Urothelium cell line (cell line): ENCODE measurements at regions not wholly inside any gene's neighbourhood (a gene's known extent, or its start where the extent isn't known, plus 50 kb on each side); places are given as distances from the start of the nearest gene placed in this dataset.

ENCODE experiments used
- DNase-seq: peaks from one replicate; pipeline ENCODE4 v3.0.0; 2011; ENCODE audit warnings: low spot score, mixed read lengths
- FAIRE-seq: peaks from 2 replicates; lab custom pipeline; 2011; peaks lifted over from hg19 to GRCh38; lab: Jason Lieb, UNC

DNA sequence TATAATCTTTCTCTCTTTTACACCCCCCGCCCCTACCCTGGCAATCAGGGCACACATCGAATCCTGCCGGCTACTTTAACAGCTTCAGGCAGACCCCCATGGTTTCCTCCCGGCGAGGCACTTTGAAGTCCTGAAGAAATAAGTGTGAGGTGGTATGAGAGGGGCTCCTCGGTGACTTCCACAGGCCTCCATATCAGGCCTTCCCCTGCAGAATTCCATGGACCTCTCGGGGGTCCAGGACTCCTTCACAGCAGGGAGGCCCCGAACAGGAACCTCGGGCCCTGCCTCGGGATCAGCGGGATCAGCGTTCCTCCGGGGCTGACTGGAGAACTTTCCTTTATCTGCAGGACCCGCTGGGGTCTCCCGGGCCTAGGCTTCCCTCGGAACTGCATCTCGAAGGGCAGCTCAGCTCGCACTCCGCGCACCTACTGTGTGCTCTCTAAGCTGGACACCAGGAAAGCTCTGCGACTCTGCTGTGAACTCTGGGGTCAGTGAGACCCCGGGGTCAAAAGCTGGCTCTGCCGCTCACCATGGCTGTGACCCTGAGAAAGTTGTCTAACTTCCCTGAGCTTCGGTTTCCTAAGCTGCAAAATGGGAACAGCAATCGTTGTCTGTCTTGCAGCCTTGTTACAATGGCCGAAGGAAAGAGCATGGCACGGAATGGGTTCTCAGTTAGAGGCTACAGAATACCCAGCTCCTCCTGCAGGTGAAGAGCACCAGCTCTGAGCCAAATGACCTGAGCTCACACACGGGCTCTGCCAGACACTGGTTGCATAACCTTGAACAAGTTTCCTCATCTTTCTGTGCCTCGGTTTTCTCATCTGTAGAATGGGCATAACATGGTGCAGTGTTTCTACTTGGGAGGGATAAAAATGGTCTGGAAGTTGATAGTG, 97.4 kb upstream of the ID2 start:
- FAIRE-seq (no peak), DNase-seq (no peak)

GRCh38 chr2:8586457-8587051, 95.3 kb upstream of the ID2 start:
- DNase-seq: no peak
- FAIRE-seq: no peak

DNA sequence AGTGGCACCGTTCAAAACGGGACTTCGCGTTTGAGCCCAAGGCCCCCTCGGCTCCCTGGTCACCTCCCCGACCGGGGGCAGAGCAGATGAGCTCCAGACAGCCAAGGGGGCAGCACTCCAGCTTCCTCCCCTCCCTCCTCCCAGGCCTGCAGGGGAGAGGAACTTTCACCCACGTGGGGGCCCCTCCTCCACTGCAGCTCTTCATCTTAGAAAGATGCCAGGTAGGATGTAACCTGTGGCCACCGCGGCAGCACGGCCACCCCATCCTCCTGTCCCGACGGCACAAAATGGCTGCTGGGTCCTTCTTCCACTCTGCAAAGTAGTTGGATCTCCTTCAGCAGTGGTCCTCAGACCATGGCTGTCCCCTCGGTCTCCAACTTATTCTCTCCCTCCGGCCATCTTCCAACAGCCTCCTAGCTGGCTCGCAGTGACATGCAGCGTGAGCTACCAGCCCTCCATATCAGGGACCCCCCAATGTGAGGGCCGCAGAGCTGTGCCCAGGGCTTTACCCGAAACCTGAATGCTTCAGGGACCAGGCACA, 94.5 kb upstream of the ID2 start:
- no peak for DNase-seq
- FAIRE-seq: no peak

GRCh38 chr2:8587920-8588830, 93.7 kb upstream of the ID2 start:
- no peak for DNase-seq
- FAIRE-seq: no peak

GRCh38 chr2:8588831-8589191, 93.0 kb upstream of the ID2 start:
- DNase-seq: no peak
- FAIRE-seq: no peak

GRCh38 chr2:8589721-8590120, 92.1 kb upstream of the ID2 start:
- DNase-seq (no peak), FAIRE-seq (no peak)

DNA sequence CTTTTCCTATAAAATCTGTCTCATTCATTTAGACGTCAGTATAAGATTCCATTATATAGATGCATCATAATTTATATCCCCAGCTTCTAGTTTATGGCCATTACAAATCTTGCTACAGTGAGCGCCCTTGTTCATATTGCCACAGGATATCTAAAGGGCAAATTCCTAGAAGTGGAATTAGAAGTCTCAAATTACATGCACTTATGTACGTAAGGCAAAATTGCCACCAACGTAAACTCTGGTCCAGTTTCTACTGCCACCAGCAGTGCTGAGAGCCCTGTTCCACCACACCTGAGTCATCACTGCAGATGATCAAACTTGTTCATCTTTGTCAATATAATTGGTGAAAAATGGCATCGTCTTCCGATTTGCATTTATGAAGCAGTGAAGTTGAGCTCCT, 90.9 kb upstream of the ID2 start:
- FAIRE-seq (no peak), DNase-seq (no peak)

DNA sequence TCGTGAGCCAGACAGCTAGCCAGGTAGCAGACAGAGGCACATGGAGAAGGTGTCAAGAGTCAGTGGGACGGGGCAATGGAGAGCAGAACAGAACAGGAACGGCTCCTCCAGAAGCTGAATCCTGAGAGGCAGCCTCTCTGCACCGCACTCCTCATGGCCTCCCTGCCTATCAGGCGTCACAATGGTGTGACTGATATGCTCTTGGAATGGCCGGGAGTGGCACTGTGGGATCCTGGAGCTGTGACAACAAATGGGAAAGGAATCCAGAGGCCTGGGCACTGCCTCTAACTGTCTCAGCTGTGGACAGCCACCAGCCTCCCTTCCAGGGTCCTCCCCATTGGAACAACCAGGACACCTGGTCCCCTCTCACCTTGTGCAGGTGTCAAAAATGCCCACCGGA, 89.1 kb upstream of the ID2 start:
- FAIRE-seq (no peak), DNase-seq (no peak)

- DNase-seq (no peak), FAIRE-seq (no peak)
These were observed 88.6 kb upstream of the ID2 start for GRCh38 chr2:8593243-8593642.

DNA sequence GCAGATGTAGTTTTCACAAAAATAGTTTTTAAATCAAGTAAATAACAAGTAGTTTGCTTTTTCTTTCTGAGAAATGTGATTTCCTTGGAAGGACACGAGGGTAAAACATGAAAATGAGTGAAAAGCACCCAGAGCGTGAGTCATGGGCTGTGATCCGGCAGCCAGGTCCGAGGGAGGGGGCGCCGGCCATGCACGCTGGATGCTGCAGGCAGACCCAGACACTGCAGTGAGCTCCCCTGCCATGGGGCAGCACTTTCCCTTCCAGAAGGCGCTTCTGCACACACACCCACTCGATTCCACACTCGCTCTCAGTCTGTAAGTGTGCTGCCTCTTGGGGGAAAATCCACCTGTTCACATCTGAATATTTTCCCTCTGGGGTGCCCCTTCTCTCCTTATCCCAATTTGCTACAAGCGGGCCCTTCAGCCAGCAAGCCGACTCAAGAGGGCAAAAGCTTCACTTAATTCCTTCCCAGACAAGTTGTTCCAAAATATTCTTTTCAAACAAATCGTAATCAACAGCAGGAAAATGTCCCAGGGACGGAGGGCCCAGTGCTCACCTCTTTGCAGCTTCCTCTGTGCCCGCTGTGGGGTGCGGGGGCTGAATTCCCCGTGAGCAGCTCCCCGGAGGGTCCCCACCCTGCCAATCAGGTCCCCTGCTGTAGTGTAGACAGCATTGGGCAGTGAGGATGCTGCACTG, 87.0 kb upstream of the ID2 start:
- DNase-seq: no peak
- FAIRE-seq: no peak

- DNase-seq (no peak), FAIRE-seq (no peak)
These were observed 86.4 kb upstream of the ID2 start for GRCh38 chr2:8595428-8595805.

GRCh38 chr2:8595811-8596600, 85.8 kb upstream of the ID2 start:
- DNase-seq (no peak), FAIRE-seq (no peak)

DNA sequence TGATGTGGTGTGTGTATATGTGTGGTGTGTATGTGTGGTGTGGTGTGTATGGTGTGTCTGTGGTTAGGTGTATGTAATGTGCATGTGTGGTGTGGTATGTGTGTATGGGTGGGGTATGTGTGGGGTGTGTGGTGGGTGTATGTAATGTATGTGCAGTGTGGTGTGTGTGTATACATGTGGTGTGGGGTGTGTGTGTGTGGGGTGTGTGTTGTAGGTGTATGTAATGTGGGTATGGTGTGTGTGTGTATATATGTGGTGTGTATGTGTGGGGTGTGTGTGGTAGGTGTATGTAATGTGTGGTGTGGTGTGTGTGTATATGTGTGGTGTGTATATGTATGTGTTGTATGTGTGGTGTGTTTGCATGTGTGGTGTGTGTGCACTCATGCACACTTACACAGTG, 84.8 kb upstream of the ID2 start:
- DNase-seq (no peak), FAIRE-seq (no peak)

- DNase-seq (no peak), FAIRE-seq (no peak)
These were observed 84.2 kb upstream of the ID2 start for GRCh38 chr2:8597559-8598225.

- FAIRE-seq (no peak), DNase-seq (peak; percentile 71)
These were observed 83.3 kb upstream of the ID2 start for GRCh38 chr2:8598295-8599165.

- DNase-seq (no peak), FAIRE-seq (no peak)
These were observed 82.2 kb upstream of the ID2 start for GRCh38 chr2:8599421-8600242.

GRCh38 chr2:8600456-8600855, 81.4 kb upstream of the ID2 start:
- no peak for DNase-seq
- FAIRE-seq: no peak

- DNase-seq (no peak), FAIRE-seq (no peak)
These were observed 79.0 kb upstream of the ID2 start for GRCh38 chr2:8602809-8603208.
